ENCODE measurements at regions not wholly inside any gene's neighbourhood (a gene's known extent, or its start where the extent isn't known, plus 50 kb on each side); places are given as distances from the start of the nearest gene placed in this dataset.
"Not testable (repeated sequence)": the region's sequence is repeated elsewhere in the genome, so short reads cannot be mapped to it uniquely, and the experiment has no call there.

DNA sequence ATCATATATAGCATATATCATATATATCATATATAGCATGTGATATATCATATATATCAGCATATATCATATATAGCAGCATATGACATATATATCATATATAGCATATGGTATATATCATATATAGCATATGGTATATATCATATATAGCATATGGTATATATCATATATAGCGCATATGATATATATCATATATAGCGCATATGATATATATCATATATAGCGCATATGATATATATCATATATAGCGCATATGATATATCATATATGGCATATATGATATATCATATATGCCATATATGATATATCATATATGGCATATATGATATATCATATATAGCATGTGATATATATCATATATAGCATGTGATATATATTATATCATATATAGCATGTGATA lies 680.4 kb upstream of the HS3ST1 start:
- DNase-seq (ENCODE audit: low read depth in 1 of 2, low spot score in 2 of 2); H3K4me1 ChIP-seq (replicated peaks in 1 of 4; ENCODE audit: control insufficient read depth in 3 of 4, insufficient read depth in 4 of 4, low read length in 3 of 4); H2BK120ac ChIP-seq (replicated peaks; ENCODE audit: low read depth, low read length); H3K9ac ChIP-seq (replicated peaks in 1 of 4; ENCODE audit: extremely low read depth in 1 of 4, low read depth in 3 of 4, low read length in 3 of 4); H3K23me2 ChIP-seq (ENCODE audit: low read depth, low read length); POLR2A ChIA-PET (ENCODE audit: partially characterized antibody); H3K36me3 ChIP-seq (ENCODE audit: control insufficient read depth in 2 of 4, insufficient read depth in 4 of 4, low read length in 3 of 4); H3K23ac ChIP-seq (ENCODE audit: insufficient read length); H3K27ac ChIP-seq (ENCODE audit: low read depth, low read length); H3K56ac ChIP-seq (replicated peaks; ENCODE audit: insufficient read length, low read depth, low read length); H2AK5ac ChIP-seq (ENCODE audit: low read depth, low read length); H3K18ac ChIP-seq (ENCODE audit: extremely low read depth, low read length); H2AFZ ChIP-seq (ENCODE audit: low read length); H3K4ac ChIP-seq (replicated peaks; ENCODE audit: insufficient read length, low read depth, low read length); FAIRE-seq; H3K79me1 ChIP-seq (ENCODE audit: low read depth, low read length); H4K5ac ChIP-seq (ENCODE audit: insufficient read length, low read depth, low read length); H4K20me1 ChIP-seq (replicated peaks in 1 of 2; ENCODE audit: control insufficient read depth in 1 of 2, insufficient read depth in 2 of 2, low read length in 2 of 2); H2BK5ac ChIP-seq (ENCODE audit: low read depth, low read length); H3K4me3 ChIP-seq (ENCODE audit: extremely low read depth in 1 of 4, insufficient read depth in 2 of 4, low read depth in 3 of 4, low read length in 4 of 4); H3K4me2 ChIP-seq (ENCODE audit: insufficient read depth in 1 of 2, low read depth in 2 of 2, low read length in 2 of 2); H3K9me3 ChIP-seq (ENCODE audit: insufficient read depth in 2 of 2, low read depth in 1 of 2, low read length in 1 of 2); H4K91ac ChIP-seq (replicated peaks; ENCODE audit: insufficient read length, low read length); H2BK12ac ChIP-seq (ENCODE audit: low read depth, low read length); H2BK15ac ChIP-seq (ENCODE audit: low read length); H2BK20ac ChIP-seq (ENCODE audit: low read length); H3K14ac ChIP-seq (ENCODE audit: insufficient read length); H3K79me2 ChIP-seq (ENCODE audit: control insufficient read depth in 1 of 2, insufficient read depth in 2 of 2, low read length in 2 of 2); H4K8ac ChIP-seq (ENCODE audit: extremely low read depth, insufficient read depth, low read length); CTCF ChIA-PET (ENCODE audit: partially characterized antibody); H3K27me3 ChIP-seq (replicated peaks in 1 of 4; ENCODE audit: control insufficient read depth in 3 of 4, extremely low read depth in 1 of 4, insufficient read depth in 3 of 4, low read length in 3 of 4): not testable (repeated sequence)
- 3% methylated on average over 3 of the region's 4 CpGs; no CpG with 5 or more reads in 1 of the 2 experiments for WGBS, 2 experiments (ENCODE audit: extremely low coverage in 1 of 2, insufficient coverage in 1 of 2, insufficient read length in 1 of 2, insufficient replicate concordance in 2 of 2, low coverage in 1 of 2, low lambda C conversion rate in 2 of 2, missing lambda C conversion rate in 1 of 2)
